Keratinocyte (primary cell): ENCODE measurements at regions not wholly inside any gene's neighbourhood (a gene's known extent, or its start where the extent isn't known, plus 50 kb on each side); places are given as distances from the start of the nearest gene placed in this dataset.
"Not testable (repeated sequence)": the region's sequence is repeated elsewhere in the genome, so short reads cannot be mapped to it uniquely, and the experiment has no call there.

Experiments used
- DNase-seq: peaks from one replicate; pipeline ENCODE4 v3.0.0-alpha.2; 2011; ENCODE audit warnings: low read depth, missing footprints, low spot score
- FAIRE-seq: peaks from 2 replicates; lab custom pipeline; 2011; peaks lifted over from hg19 to GRCh38; lab: Jason Lieb, UNC
- H2AFZ ChIP-seq: 2 replicates; pipeline ENCODE4 v1.6.0; 2012; ENCODE audit warnings: low read length, control low read depth, inconsistent platforms; ENCODE audit not compliant: control insufficient read depth
- H3K27ac ChIP-seq: 2 replicates; pipeline ENCODE4 v1.5.1; 2011; ENCODE audit warnings: low read length; ENCODE audit not compliant: control insufficient read depth, insufficient read depth
- H3K27me3 ChIP-seq: 3 replicates; pipeline ENCODE4 v1.6.0; 2011; ENCODE audit warnings: low read length; ENCODE audit not compliant: control insufficient read depth, insufficient read depth; ENCODE audit errors: extremely low read depth
- H3K36me3 ChIP-seq, 2 experiments: 2 replicates in 1 of 2; 3 replicates in 1 of 2; pipeline ENCODE4 v1.5.1; 2011; ENCODE audit warnings: low read length in 2 of 2, mild to moderate bottlenecking in 1 of 2; ENCODE audit not compliant: control insufficient read depth in 2 of 2, insufficient read depth in 2 of 2; ENCODE audit errors: extremely low read depth in 1 of 2
- H3K4me1 ChIP-seq: 3 replicates; pipeline ENCODE4 v1.5.1; 2011; ENCODE audit warnings: low read length; ENCODE audit not compliant: control insufficient read depth, insufficient read depth; ENCODE audit errors: extremely low read depth
- H3K4me2 ChIP-seq: 3 replicates; pipeline ENCODE4 v1.6.0; 2011; ENCODE audit warnings: low read depth, low read length; ENCODE audit not compliant: control insufficient read depth, insufficient read depth; ENCODE audit errors: extremely low read depth
- H3K4me3 ChIP-seq, 3 experiments: fragments of 200-600 bp in 1 of 3; sonication (generic) in 1 of 3; 2 replicates in 2 of 3; 3 replicates in 1 of 3; pipeline ENCODE4 v1.5.1; 2011 to 2016; ENCODE audit warnings: low read length in 3 of 3, mild to moderate bottlenecking in 3 of 3, control low read depth in 2 of 3, inconsistent platforms in 1 of 3, low read depth in 1 of 3, mixed read lengths in 1 of 3, mixed run types in 1 of 3, moderate library complexity in 1 of 3; ENCODE audit not compliant: control insufficient read depth in 2 of 3, insufficient read depth in 2 of 3; ENCODE audit errors: extremely low read depth in 1 of 3
- H3K79me2 ChIP-seq: 2 replicates; pipeline ENCODE4 v1.6.0; 2012; ENCODE audit warnings: low read length; ENCODE audit not compliant: control insufficient read depth, insufficient read depth
- H3K9ac ChIP-seq: 3 replicates; pipeline ENCODE4 v1.6.0; 2011; ENCODE audit warnings: low read length; ENCODE audit not compliant: control insufficient read depth, insufficient read depth; ENCODE audit errors: extremely low read depth
- H3K9me1 ChIP-seq: 3 replicates; pipeline ENCODE4 v1.6.0; 2011; ENCODE audit warnings: low read length; ENCODE audit not compliant: control insufficient read depth, insufficient read depth; ENCODE audit errors: extremely low read depth
- H3K9me3 ChIP-seq: 2 replicates; pipeline ENCODE4 v1.5.1; 2012; ENCODE audit warnings: low read depth, low read length; ENCODE audit not compliant: control insufficient read depth
- H4K20me1 ChIP-seq: 3 replicates; pipeline ENCODE4 v1.6.0; 2011; ENCODE audit warnings: low read length; ENCODE audit not compliant: control insufficient read depth, insufficient read depth; ENCODE audit errors: extremely low read depth
- CTCF ChIP-seq, 3 experiments: IDR thresholded peaks in 1 of 3; conservative IDR thresholded peaks in 1 of 3; optimal IDR thresholded peaks in 1 of 3; 2 replicates in 2 of 3; 3 replicates in 1 of 3; pipeline versions ENCODE3 to v1.5.1; 2011; ENCODE audit warnings: low read length in 3 of 3, mild to moderate bottlenecking in 3 of 3, moderate library complexity in 2 of 3, control low read depth in 1 of 3, inconsistent platforms in 1 of 3; ENCODE audit not compliant: insufficient read depth in 2 of 3; ENCODE audit errors: extremely low read depth in 1 of 3
- EZH2 ChIP-seq: IDR thresholded peaks from one replicate; pipeline ENCODE4 v1.6.1; 2012; ENCODE audit warnings: inconsistent platforms, mild to moderate bottlenecking, low read length, moderate library complexity
- dilution Hi-C: fragments of 300-500 bp; cut with MboI; formaldehyde crosslinking; loops from one replicate; pipeline ENCODE4 v1.7.0; 2020; ENCODE audit warnings: low sequenced_read_pairs; ENCODE audit not compliant: extremely low pct_ligation_motif_present

DNA sequence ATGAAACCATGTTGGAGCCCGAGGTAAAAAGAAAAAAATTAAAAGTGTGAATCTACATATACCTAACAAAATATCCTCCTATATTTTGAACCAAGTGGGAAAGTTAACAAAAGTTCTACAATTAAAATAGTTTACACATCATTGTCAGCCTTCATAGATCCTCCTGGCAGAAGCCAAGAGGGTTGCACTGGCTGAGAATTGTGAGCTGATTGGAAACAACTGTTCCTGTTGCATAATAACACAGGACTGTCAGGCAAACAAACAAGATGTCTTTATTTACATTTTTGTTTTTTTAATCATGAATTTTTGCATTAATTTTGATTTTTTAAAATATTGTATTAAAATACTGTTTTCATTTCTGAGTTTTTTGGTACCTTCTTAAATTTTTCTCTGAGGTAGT is 215.2 kb upstream of the MME start:
- FAIRE-seq: no peak
- H3K27me3 ChIP-seq: no peaks in the 10 kb centered on the region
- dilution Hi-C loops: no loop called here

GRCh38 chr3:154862265-154862664 is 217.9 kb upstream of the MME start:
- Histone ChIP-seq H3K36me3 (no peaks in the 10 kb centered on the region), H3K4me2 (no peak overlapping the region), H3K9me3 (no peaks in the 10 kb centered on the region), H3K4me1 (no peaks in the 10 kb centered on the region), H3K9ac (no peak overlapping the region), H3K27ac (no peak overlapping the region), H3K4me3 (no peak overlapping the region), H3K79me2 (no peaks in the 10 kb centered on the region), H2AFZ (no peak overlapping the region), H3K27me3 (no peaks in the 10 kb centered on the region), H4K20me1 (no peaks in the 10 kb centered on the region), H3K9me1 (no peaks in the 10 kb centered on the region)
- dilution Hi-C loops: no loop called here
- no peak for FAIRE-seq
- TF ChIP-seq CTCF (optimal IDR thresholded peaks at IDR 0.05 in 1 of 3, IDR thresholded peaks at IDR 0.05 in 1 of 3, conservative IDR thresholded peaks at IDR 0.05 in 1 of 3; ENCODE audit: extremely low read depth in 1 of 3, insufficient read depth in 2 of 3, low read length in 3 of 3) (no peak), EZH2 (no peak)
- DNase-seq: no peak

More for the DNA sequence above, 215.2 kb upstream of the MME start:
- H3K9me1 ChIP-seq: no peaks in the 10 kb centered on the region
- no peak for TF ChIP-seq EZH2
- no peak for TF ChIP-seq CTCF (optimal IDR thresholded peaks at IDR 0.05 in 1 of 3, IDR thresholded peaks at IDR 0.05 in 1 of 3, conservative IDR thresholded peaks at IDR 0.05 in 1 of 3; ENCODE audit: extremely low read depth in 1 of 3, insufficient read depth in 2 of 3, low read length in 3 of 3)
- no peak overlapping the region for H3K4me2 ChIP-seq
- no peak overlapping the region for H3K27ac ChIP-seq
- H4K20me1 ChIP-seq: no peaks in the 10 kb centered on the region
- no peaks in the 10 kb centered on the region for H3K9me3 ChIP-seq
- H3K79me2 ChIP-seq: no peaks in the 10 kb centered on the region
- no peaks in the 10 kb centered on the region for H3K4me1 ChIP-seq
- H3K4me3 ChIP-seq: no peak overlapping the region
- H3K36me3 ChIP-seq: no peaks in the 10 kb centered on the region
- no peak for DNase-seq
- H2AFZ ChIP-seq: no peak overlapping the region
- H3K9ac ChIP-seq: no peak overlapping the region

GRCh38 chr3:154852998-154853397 is 227.1 kb upstream of the MME start:
- H3K4me3 ChIP-seq, H3K79me2 ChIP-seq, H3K4me2 ChIP-seq, dilution Hi-C loops, H3K9me3 ChIP-seq, H3K9ac ChIP-seq, H3K27me3 ChIP-seq, H3K27ac ChIP-seq, H3K9me1 ChIP-seq, DNase-seq, H4K20me1 ChIP-seq, FAIRE-seq, H3K36me3 ChIP-seq, H2AFZ ChIP-seq, H3K4me1 ChIP-seq: not testable (repeated sequence)
